Lower leg skin (tissue), 3 donors: ENCODE measurements at regions not wholly inside any gene's neighbourhood (a gene's known extent, or its start where the extent isn't known, plus 50 kb on each side); places are given as distances from the start of the nearest gene placed in this dataset.

ENCODE experiments used
- CTCF ChIP-seq, 3 donors: fragments of 450-650 bp; IDR thresholded peaks; one replicate each; pipeline ENCODE4 v1.5.1; 2016; ENCODE audit warnings: antibody characterized with exemption in 3 of 3, mild to moderate bottlenecking in 3 of 3, moderate library complexity in 2 of 3
- POLR2A ChIP-seq, 2 donors: fragments of 450-650 bp; IDR thresholded peaks; one replicate each; pipeline ENCODE4 v1.6.1; 2016 to 2017; ENCODE audit warnings: antibody characterized with exemption in 2 of 2, mild to moderate bottlenecking in 1 of 2, moderate library complexity in 1 of 2

GRCh38 chr17:13688716-13689115 lies 87.0 kb upstream of the HS3ST3A1 start:
- TF ChIP-seq CTCF (IDR thresholded peaks at IDR 0.05) (no peak), POLR2A (IDR thresholded peaks at IDR 0.05) (no peak)
